ENCODE measurements at regions not wholly inside any gene's neighbourhood (a gene's known extent, or its start where the extent isn't known, plus 50 kb on each side); places are given as distances from the start of the nearest gene placed in this dataset.
A peak's percentile ranks its signal among the peaks of the same experiment; 100 is the strongest.

DNA sequence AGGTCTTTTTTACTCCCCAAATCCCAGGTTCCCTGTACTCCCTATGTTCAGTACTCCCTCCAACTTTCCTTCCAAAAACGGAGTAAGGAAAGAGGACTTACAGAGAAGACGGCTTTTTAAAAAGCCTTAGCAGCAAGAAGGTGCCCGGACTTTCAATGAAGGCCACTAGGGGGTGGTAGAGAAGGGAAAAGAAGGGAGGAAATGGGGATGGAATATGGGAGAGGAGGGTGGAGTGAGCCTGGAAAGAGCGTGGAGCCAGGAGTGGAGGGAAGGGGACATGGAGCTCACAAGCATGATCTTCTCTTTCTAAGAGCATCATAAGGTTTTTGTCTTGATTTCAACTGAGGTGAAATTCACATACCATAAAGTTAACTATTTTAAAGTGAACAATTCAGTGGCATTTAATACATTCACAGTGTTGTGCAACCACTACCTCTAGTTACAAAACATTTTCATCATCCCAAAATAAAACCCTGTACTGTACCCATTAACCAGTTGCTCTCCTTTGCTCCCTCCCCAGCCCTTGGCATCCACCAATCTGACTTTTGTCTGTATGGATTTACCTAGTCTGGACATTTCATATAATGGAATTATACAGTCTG is 129.9 kb downstream of the ZNF281 start:
- in situ Hi-C loops (cut with MboI), result loop anchor here (25.0 kb wide), 1 partner anchor 207 kb away; no protein-coding TSS in a partner anchor
- TF ChIP-seq BRCA1 (IDR thresholded peaks at IDR 0.05), result no peak
- no peak for TF ChIP-seq BRCA1 (CRISPR knock-in tag; IDR thresholded peaks at IDR 0.05)
- TF ChIP-seq CBX2 (IDR thresholded peaks at IDR 0.05; ENCODE audit: insufficient read depth, low read length, poor library complexity, severe bottlenecking), result no peak
- no peak for TF ChIP-seq ATF7 (IDR thresholded peaks at IDR 0.05)
- TF ChIP-seq, protein P1, sequence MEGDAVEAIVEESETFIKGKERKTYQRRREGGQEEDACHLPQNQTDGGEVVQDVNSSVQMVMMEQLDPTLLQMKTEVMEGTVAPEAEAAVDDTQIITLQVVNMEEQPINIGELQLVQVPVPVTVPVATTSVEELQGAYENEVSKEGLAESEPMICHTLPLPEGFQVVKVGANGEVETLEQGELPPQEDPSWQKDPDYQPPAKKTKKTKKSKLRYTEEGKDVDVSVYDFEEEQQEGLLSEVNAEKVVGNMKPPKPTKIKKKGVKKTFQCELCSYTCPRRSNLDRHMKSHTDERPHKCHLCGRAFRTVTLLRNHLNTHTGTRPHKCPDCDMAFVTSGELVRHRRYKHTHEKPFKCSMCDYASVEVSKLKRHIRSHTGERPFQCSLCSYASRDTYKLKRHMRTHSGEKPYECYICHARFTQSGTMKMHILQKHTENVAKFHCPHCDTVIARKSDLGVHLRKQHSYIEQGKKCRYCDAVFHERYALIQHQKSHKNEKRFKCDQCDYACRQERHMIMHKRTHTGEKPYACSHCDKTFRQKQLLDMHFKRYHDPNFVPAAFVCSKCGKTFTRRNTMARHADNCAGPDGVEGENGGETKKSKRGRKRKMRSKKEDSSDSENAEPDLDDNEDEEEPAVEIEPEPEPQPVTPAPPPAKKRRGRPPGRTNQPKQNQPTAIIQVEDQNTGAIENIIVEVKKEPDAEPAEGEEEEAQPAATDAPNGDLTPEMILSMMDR (IDR thresholded peaks at IDR 0.05 in 2 of 3, conservative IDR thresholded peaks at IDR 0.05 in 1 of 3; ENCODE audit: insufficient read depth in 2 of 3, low read depth in 1 of 3, low read length in 3 of 3), result peak; percentile 76 to 90 (median 77)
- TF ChIP-seq MTA1 (IDR thresholded peaks at IDR 0.05; ENCODE audit: borderline replicate concordance), result no peak
- TF ChIP-seq, protein P2, sequence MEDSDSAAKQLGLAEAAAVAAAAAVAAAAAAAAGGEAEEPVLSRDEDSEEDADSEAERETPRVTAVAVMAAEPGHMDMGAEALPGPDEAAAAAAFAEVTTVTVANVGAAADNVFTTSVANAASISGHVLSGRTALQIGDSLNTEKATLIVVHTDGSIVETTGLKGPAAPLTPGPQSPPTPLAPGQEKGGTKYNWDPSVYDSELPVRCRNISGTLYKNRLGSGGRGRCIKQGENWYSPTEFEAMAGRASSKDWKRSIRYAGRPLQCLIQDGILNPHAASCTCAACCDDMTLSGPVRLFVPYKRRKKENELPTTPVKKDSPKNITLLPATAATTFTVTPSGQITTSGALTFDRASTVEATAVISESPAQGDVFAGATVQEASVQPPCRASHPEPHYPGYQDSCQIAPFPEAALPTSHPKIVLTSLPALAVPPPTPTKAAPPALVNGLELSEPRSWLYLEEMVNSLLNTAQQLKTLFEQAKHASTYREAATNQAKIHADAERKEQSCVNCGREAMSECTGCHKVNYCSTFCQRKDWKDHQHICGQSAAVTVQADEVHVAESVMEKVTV (CRISPR knock-in tag; IDR thresholded peaks at IDR 0.05), result peak; percentile 56
- TF ChIP-seq ARID2 (IDR thresholded peaks at IDR 0.05), result peak; percentile 51; the same call in 1 of the 2 replicates
- no peak for TF ChIP-seq MED1 (CRISPR knock-in tag; IDR thresholded peaks at IDR 0.05; ENCODE audit: borderline replicate concordance)
- no peak for TF ChIP-seq GATAD2A (IDR thresholded peaks at IDR 0.05)
- TF ChIP-seq, protein P3, sequence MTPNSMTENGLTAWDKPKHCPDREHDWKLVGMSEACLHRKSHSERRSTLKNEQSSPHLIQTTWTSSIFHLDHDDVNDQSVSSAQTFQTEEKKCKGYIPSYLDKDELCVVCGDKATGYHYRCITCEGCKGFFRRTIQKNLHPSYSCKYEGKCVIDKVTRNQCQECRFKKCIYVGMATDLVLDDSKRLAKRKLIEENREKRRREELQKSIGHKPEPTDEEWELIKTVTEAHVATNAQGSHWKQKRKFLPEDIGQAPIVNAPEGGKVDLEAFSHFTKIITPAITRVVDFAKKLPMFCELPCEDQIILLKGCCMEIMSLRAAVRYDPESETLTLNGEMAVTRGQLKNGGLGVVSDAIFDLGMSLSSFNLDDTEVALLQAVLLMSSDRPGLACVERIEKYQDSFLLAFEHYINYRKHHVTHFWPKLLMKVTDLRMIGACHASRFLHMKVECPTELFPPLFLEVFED (CRISPR knock-in tag; conservative IDR thresholded peaks at IDR 0.05), result 0 out of 2 replicates have a peak, but pooled peaks have one; percentile 59
- no peak for TF ChIP-seq TAF1 (IDR thresholded peaks at IDR 0.05; ENCODE audit: control insufficient read depth, extremely low read depth, insufficient read depth, low read length, severe bottlenecking)
- peak; percentile 80 for TF ChIP-seq CEBPB (tag; IDR thresholded peaks at IDR 0.05)
- TF ChIP-seq PTRF (tag; IDR thresholded peaks at IDR 0.05), result no peak
- TF ChIP-seq, protein P4, sequence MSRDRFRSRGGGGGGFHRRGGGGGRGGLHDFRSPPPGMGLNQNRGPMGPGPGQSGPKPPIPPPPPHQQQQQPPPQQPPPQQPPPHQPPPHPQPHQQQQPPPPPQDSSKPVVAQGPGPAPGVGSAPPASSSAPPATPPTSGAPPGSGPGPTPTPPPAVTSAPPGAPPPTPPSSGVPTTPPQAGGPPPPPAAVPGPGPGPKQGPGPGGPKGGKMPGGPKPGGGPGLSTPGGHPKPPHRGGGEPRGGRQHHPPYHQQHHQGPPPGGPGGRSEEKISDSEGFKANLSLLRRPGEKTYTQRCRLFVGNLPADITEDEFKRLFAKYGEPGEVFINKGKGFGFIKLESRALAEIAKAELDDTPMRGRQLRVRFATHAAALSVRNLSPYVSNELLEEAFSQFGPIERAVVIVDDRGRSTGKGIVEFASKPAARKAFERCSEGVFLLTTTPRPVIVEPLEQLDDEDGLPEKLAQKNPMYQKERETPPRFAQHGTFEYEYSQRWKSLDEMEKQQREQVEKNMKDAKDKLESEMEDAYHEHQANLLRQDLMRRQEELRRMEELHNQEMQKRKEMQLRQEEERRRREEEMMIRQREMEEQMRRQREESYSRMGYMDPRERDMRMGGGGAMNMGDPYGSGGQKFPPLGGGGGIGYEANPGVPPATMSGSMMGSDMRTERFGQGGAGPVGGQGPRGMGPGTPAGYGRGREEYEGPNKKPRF (IDR thresholded peaks at IDR 0.05; ENCODE audit: low read depth, low read length), result no peak
- TF ChIP-seq ELF4 (CRISPR knock-in tag; IDR thresholded peaks at IDR 0.05), result 0 out of 2 replicates have a peak, but pooled peaks have one; percentile 18

More for the DNA sequence above, 129.9 kb downstream of the ZNF281 start:
- no peaks in the 10 kb centered on the region for H3K79me2 ChIP-seq (ENCODE audit: control insufficient read depth, insufficient read depth, low read length)
- H3K9me1 ChIP-seq (ENCODE audit: control insufficient read depth, insufficient read depth, low read length), result no peaks in the 10 kb centered on the region
- H3K4me3 ChIP-seq, result no peak overlapping the region
- ATAC-seq (peak; percentile 88), DNase-seq (ENCODE audit: extremely low read depth in 1 of 4, low spot score in 3 of 4) (peak; percentile 56 to 69 (median 64)), FAIRE-seq (peak; percentile 11)
- intact Hi-C loops (cut with micrococcal nuclease), result loop anchor here (1.0 to 5.0 kb wide), 3 partner anchors 143 to 232 kb away; no protein-coding TSS in a partner anchor
- peaks cover 0 to 11% of the 10 kb centered on the region in 2 experiments; a peak in 2 of 5 replicates for H3K4me1 ChIP-seq (replicated peaks in 1 of 2; ENCODE audit: control insufficient read depth in 2 of 2, insufficient read depth in 2 of 2, low read length in 2 of 2)
- BruUV-seq (replicated peaks), result no TSS peak
- H3K9me3 ChIP-seq (replicated peaks; ENCODE audit: control insufficient read depth, insufficient read depth, low read depth, low read length), result no peaks in the 10 kb centered on the region
- H3K27me3 ChIP-seq (ENCODE audit: control insufficient read depth in 2 of 2, insufficient read depth in 2 of 2, low read length in 2 of 2), result peaks cover 0 to 9% of the 10 kb centered on the region in 2 experiments; a peak in 1 of 5 replicates
- no peaks in the 10 kb centered on the region for H4K20me1 ChIP-seq (replicated peaks; ENCODE audit: control insufficient read depth, insufficient read depth, low read length)
- H2AFZ ChIP-seq (ENCODE audit: low read depth, low read length), result no peak overlapping the region
- ChIA-PET CTCF (ENCODE audit: low intra/inter-chr PET ratio) (interaction anchor here (0.5 to 2.3 kb wide), 4 partner anchors 70 to 589 kb away, joined by 3 to 15 read pairs (median 3); no protein-coding TSS in a partner anchor), POLR2A (no interaction called here)
- no peaks in the 10 kb centered on the region for H3K36me3 ChIP-seq (ENCODE audit: control insufficient read depth, insufficient read depth, low read length)
- no peak overlapping the region for H3K27ac ChIP-seq (ENCODE audit: extremely low read depth, low read depth, low read length)
- H3K9ac ChIP-seq (ENCODE audit: insufficient read depth in 1 of 2, low read depth in 2 of 2, low read length in 2 of 2), result no peak overlapping the region
- no peak overlapping the region for H3K4me2 ChIP-seq (ENCODE audit: insufficient read depth, low read length)
- 0% methylated on average over 4 of the region's 4 CpGs for WGBS (ENCODE audit: insufficient coverage, low coverage, missing lambda C conversion rate)
